OCI-LY1 (cell line): ENCODE measurements at regions not wholly inside any gene's neighbourhood (a gene's known extent, or its start where the extent isn't known, plus 50 kb on each side); places are given as distances from the start of the nearest gene placed in this dataset.

Source experiments
- EZH2 ChIP-seq: fragments of 200-600 bp; sonication (generic), shearing (Covaris generic); IDR thresholded peaks from 2 replicates; pipeline ENCODE4 v1.8.0; 2017; ENCODE audit warnings: borderline replicate concordance, mixed run types, mild to moderate bottlenecking, antibody characterized with exemption, low read length, moderate library complexity, mixed read lengths
- TF ChIP-seq, protein P1 (sequence below): fragments of 200-600 bp; sonication (generic), shearing (Covaris generic); IDR thresholded peaks from 2 replicates; pipeline ENCODE4 v1.5.1; 2017; ENCODE audit warnings: mild to moderate bottlenecking, antibody characterized with exemption, low read length, moderate library complexity, mixed read lengths

DNA sequence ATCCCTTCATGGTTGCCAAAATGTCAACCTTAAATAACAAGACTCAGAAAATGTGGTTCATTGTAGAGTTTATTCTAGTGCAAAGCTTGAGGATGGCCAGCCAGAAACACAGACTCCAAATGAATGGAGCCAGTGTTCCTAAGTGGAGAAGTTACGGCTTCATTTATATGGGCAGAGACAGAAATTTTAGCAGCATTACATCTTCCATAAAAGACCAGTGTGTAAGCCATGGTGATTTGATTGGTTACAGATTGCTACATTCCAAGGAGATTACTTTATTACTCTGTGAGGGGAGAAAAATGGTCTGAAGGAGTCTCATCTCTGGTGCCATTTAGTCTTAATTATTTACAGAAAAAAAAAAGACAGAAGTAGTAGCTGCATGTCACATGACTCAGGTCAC lies 97.8 kb downstream of the OTOR start:
- TF ChIP-seq EZH2 = no peak
- TF ChIP-seq, protein P1, sequence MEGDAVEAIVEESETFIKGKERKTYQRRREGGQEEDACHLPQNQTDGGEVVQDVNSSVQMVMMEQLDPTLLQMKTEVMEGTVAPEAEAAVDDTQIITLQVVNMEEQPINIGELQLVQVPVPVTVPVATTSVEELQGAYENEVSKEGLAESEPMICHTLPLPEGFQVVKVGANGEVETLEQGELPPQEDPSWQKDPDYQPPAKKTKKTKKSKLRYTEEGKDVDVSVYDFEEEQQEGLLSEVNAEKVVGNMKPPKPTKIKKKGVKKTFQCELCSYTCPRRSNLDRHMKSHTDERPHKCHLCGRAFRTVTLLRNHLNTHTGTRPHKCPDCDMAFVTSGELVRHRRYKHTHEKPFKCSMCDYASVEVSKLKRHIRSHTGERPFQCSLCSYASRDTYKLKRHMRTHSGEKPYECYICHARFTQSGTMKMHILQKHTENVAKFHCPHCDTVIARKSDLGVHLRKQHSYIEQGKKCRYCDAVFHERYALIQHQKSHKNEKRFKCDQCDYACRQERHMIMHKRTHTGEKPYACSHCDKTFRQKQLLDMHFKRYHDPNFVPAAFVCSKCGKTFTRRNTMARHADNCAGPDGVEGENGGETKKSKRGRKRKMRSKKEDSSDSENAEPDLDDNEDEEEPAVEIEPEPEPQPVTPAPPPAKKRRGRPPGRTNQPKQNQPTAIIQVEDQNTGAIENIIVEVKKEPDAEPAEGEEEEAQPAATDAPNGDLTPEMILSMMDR = no peak
